Islet precursor cell (in vitro differentiated cells): ENCODE measurements at regions not wholly inside any gene's neighbourhood (a gene's known extent, or its start where the extent isn't known, plus 50 kb on each side); places are given as distances from the start of the nearest gene placed in this dataset.

Source experiments
- DNase-seq: peaks from one replicate; pipeline ENCODE4 v3.0.0-alpha.2; 2018

GRCh38 chr5:103340132-103340531 lies 81.6 kb downstream of the MACIR start:
- DNase-seq = no peak

DNA sequence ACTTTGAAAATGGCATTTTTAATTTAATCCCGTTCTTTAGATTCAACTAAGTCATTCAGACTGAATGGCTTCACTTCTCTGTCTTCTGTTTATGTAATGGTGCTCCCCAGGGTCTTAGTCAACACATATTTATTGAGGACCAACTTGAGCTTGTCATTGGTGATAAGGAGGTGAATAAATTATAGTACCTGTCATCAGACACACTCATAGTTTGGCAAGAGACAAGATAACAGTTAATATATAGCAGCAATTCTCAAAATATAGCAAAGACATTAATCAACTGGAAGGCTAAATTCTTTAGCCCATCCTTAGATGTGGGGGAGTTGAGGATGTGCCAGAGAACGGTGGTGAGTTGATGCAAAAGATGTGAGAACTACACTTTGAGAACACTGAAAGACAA lies 78.4 kb downstream of the MACIR start:
- no peak for DNase-seq

DNA sequence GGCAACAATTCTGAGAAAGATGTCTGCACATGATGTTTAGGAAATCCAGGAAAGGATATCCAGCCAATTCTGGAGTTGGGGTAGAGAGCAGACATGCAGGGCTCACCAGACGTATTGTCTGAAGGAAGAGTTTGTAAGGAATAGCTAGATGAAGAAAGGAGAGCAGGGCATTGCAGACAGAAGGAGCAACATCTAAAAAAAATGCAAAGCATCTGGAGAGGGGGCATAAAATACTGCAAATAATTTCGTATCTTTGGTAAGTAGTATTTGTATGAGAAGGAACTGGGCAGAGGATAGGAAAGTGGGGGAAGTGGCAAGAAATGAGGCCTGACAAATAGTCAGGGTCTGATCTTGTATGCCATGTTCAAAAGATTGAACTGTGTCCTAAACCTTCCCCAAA lies 74.8 kb downstream of the MACIR start:
- DNase-seq = no peak

DNA sequence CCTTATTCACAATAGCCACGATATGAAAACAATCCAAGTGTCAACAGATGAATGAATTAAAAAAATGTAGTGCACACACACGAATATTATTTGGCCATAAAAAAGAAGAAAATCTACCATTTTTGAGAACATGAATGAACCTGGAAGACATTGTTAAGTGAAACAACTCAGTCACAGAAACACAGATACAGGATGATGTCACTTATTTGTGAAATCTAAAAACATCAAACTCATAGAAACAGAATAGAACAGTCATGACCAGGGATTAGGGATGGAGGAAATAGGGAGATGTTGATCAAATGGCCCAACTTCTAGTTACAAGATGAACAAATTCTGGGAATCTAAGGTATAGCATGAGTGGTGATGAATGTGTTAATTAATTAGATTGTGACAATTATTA lies 72.3 kb downstream of the MACIR start:
- no peak for DNase-seq
